ENCODE measurements at regions not wholly inside any gene's neighbourhood (a gene's known extent, or its start where the extent isn't known, plus 50 kb on each side); places are given as distances from the start of the nearest gene placed in this dataset.

- no peak for TF ChIP-seq CTCF (IDR thresholded peaks at IDR 0.05; ENCODE audit: unreplicated experiment)
- no peaks in the 10 kb centered on the region for H3K27me3 Mint-ChIP-seq (ENCODE audit: unreplicated experiment)
- no peak overlapping the region for H3K27ac Mint-ChIP-seq (ENCODE audit: unreplicated experiment)
- H3K9me3 Mint-ChIP-seq (ENCODE audit: unreplicated experiment), result no peaks in the 10 kb centered on the region
- H3K4me1 Mint-ChIP-seq (ENCODE audit: unreplicated experiment), result no peaks in the 10 kb centered on the region
- H3K36me3 Mint-ChIP-seq (ENCODE audit: low read depth, unreplicated experiment), result no peaks in the 10 kb centered on the region
- H3K4me3 Mint-ChIP-seq (ENCODE audit: unreplicated experiment), result no peak overlapping the region
- DNase-seq (ENCODE audit: low spot score), result no peak
Observed at GRCh38 chr18:64253222-64253621, 104.3 kb upstream of the LINC00305 start.

GRCh38 chr18:64248836-64249235 lies 99.9 kb upstream of the LINC00305 start:
- Mint-ChIP-seq H3K4me1 (ENCODE audit: unreplicated experiment) (no peaks in the 10 kb centered on the region), H3K27ac (ENCODE audit: unreplicated experiment) (no peak overlapping the region), H3K27me3 (ENCODE audit: unreplicated experiment) (peaks cover 1% of the 10 kb centered on the region), H3K36me3 (ENCODE audit: low read depth, unreplicated experiment) (no peaks in the 10 kb centered on the region), H3K9me3 (ENCODE audit: unreplicated experiment) (no peaks in the 10 kb centered on the region), H3K4me3 (ENCODE audit: unreplicated experiment) (no peak overlapping the region)
- TF ChIP-seq CTCF (IDR thresholded peaks at IDR 0.05; ENCODE audit: unreplicated experiment), result no peak
- DNase-seq (ENCODE audit: low spot score), result no peak

GRCh38 chr18:64245126-64245861 lies 96.4 kb upstream of the LINC00305 start:
- no peaks in the 10 kb centered on the region for H3K36me3 Mint-ChIP-seq (ENCODE audit: low read depth, unreplicated experiment)
- no peak for TF ChIP-seq CTCF (IDR thresholded peaks at IDR 0.05; ENCODE audit: unreplicated experiment)
- no peak for DNase-seq (ENCODE audit: low spot score)
- H3K9me3 Mint-ChIP-seq (ENCODE audit: unreplicated experiment), result no peaks in the 10 kb centered on the region
- H3K4me1 Mint-ChIP-seq (ENCODE audit: unreplicated experiment), result peaks cover 2% of the 10 kb centered on the region
- no peak overlapping the region for H3K27ac Mint-ChIP-seq (ENCODE audit: unreplicated experiment)
- H3K4me3 Mint-ChIP-seq (ENCODE audit: unreplicated experiment), result no peak overlapping the region
- H3K27me3 Mint-ChIP-seq (ENCODE audit: unreplicated experiment), result peaks cover 1% of the 10 kb centered on the region

- DNase-seq (ENCODE audit: low spot score), result peak; percentile 8
Observed at GRCh38 chr18:64244571-64244970, 95.7 kb upstream of the LINC00305 start.

More at GRCh38 chr18:64244571-64244970, 95.7 kb upstream of the LINC00305 start:
- no peak overlapping the region for H3K4me3 Mint-ChIP-seq (ENCODE audit: unreplicated experiment)
- H3K4me1 Mint-ChIP-seq (ENCODE audit: unreplicated experiment), result peaks cover 4% of the 10 kb centered on the region
- no peaks in the 10 kb centered on the region for H3K36me3 Mint-ChIP-seq (ENCODE audit: low read depth, unreplicated experiment)
- H3K27ac Mint-ChIP-seq (ENCODE audit: unreplicated experiment), result no peak overlapping the region
- no peak for TF ChIP-seq CTCF (IDR thresholded peaks at IDR 0.05; ENCODE audit: unreplicated experiment)
- no peaks in the 10 kb centered on the region for H3K9me3 Mint-ChIP-seq (ENCODE audit: unreplicated experiment)
- H3K27me3 Mint-ChIP-seq (ENCODE audit: unreplicated experiment), result peaks cover 1% of the 10 kb centered on the region

Measured in endothelial cell (in vitro differentiated cells).